HepG2 (cell line): ENCODE measurements at regions not wholly inside any gene's neighbourhood (a gene's known extent, or its start where the extent isn't known, plus 50 kb on each side); places are given as distances from the start of the nearest gene placed in this dataset.

ENCODE experiments used
- ATAC-seq: fragments of 200-7000 bp; cut with Tn5 transposase; 3 replicates; pipeline ENCODE4 v1.9.1; 2020; ENCODE audit warnings: mild to moderate bottlenecking, moderate library complexity
- BruUV-seq: library from RNA; stranded (reverse); fragments of 400-500 nt; replicated peaks from 2 replicates; lab custom pipeline; 2021; lab: Mats Ljungman, UMichigan
- CTCF ChIA-PET: fragments of 300-600 bp; formaldehyde crosslinking; extraction: SDS; loops from one replicate; lab custom pipeline; 2021; ENCODE audit warnings: low total read pairs, inconsistent platforms, low intra/inter-chr PET ratio; lab: Yijun Ruan, JAX
- POLR2A ChIA-PET: fragments of 350-600 bp; sonication (Branson Sonifier 250); formaldehyde crosslinking; loops from one replicate; lab custom pipeline; 2020; ENCODE audit warnings: antibody characterized with exemption, inconsistent platforms; lab: Yijun Ruan, JAX
- DNase-seq: peaks from one replicate; pipeline ENCODE4 v3.0.0-alpha.2; 2015; ENCODE audit warnings: low spot score
- FAIRE-seq: peaks from 3 replicates; lab custom pipeline; 2011; peaks lifted over from hg19 to GRCh38; lab: Jason Lieb, UNC
- H2AFZ ChIP-seq: one replicate; pipeline ENCODE4 v1.6.1; 2011; ENCODE audit warnings: low read length, inconsistent platforms
- H3K27ac ChIP-seq: fragments of 300-600 bp; 3 replicates; pipeline ENCODE4 v1.8.0; 2011; ENCODE audit warnings: mixed run types, mild to moderate bottlenecking, mixed read lengths, low read length, inconsistent platforms; ENCODE audit not compliant: insufficient read depth; ENCODE audit errors: extremely low read length
- H3K27me3 ChIP-seq, 2 experiments: fragments of 200-600 bp in 1 of 2; 2 replicates in 1 of 2; 3 replicates in 1 of 2; pipeline versions ENCODE4 v1.6.0 to v1.8.0; 2011; ENCODE audit warnings: low read length in 2 of 2, mild to moderate bottlenecking in 2 of 2, moderate library complexity in 2 of 2, inconsistent platforms in 1 of 2; ENCODE audit not compliant: insufficient read depth in 2 of 2, control insufficient read depth in 1 of 2
- H3K36me3 ChIP-seq, 2 experiments: fragments of 200-600 bp in 1 of 2; replicated peaks in 1 of 2; 2 replicates in 1 of 2; 3 replicates in 1 of 2; pipeline versions ENCODE4 v1.5.1 to v1.8.0; 2011; ENCODE audit warnings: low read length in 2 of 2, inconsistent platforms in 1 of 2; ENCODE audit not compliant: insufficient read depth in 2 of 2, control insufficient read depth in 1 of 2
- H3K4me1 ChIP-seq: 2 replicates; pipeline ENCODE4 v1.5.1; 2012; ENCODE audit warnings: low read length, inconsistent platforms; ENCODE audit not compliant: insufficient read depth
- H3K4me2 ChIP-seq: 2 replicates; pipeline ENCODE4 v1.6.0; 2011; ENCODE audit warnings: low read depth, low read length, inconsistent platforms
- H3K4me3 ChIP-seq, 3 experiments: fragments of 200-600 bp in 1 of 3; sonication (generic), shearing (Covaris generic) in 1 of 3; replicated peaks in 1 of 3; 2 replicates each; pipeline ENCODE4 v1.5.1; 2011 to 2016; ENCODE audit warnings: low read length in 3 of 3, inconsistent platforms in 2 of 3, low read depth in 2 of 3, mild to moderate bottlenecking in 2 of 3, control low read depth in 1 of 3, mixed read lengths in 1 of 3; ENCODE audit not compliant: insufficient read depth in 1 of 3
- H3K79me2 ChIP-seq: one replicate; pipeline ENCODE4 v1.6.1; 2011; ENCODE audit warnings: low read length, inconsistent platforms; ENCODE audit not compliant: insufficient read depth
- H3K9ac ChIP-seq: 2 replicates; pipeline ENCODE4 v1.6.0; 2011; ENCODE audit warnings: mild to moderate bottlenecking, low read depth, low read length, inconsistent platforms; ENCODE audit not compliant: insufficient read depth
- H3K9me3 ChIP-seq: 2 replicates; pipeline ENCODE4 v1.5.1; 2012; ENCODE audit warnings: mild to moderate bottlenecking, low read length
- H4K20me1 ChIP-seq: 2 replicates; pipeline ENCODE4 v1.6.0; 2011; ENCODE audit warnings: inconsistent platforms, mild to moderate bottlenecking, low read length, moderate library complexity; ENCODE audit not compliant: insufficient read depth
- CAMTA2 ChIP-seq: sonication (generic); formaldehyde crosslinking; IDR thresholded peaks from 2 replicates; pipeline ENCODE4 v1.4.0; 2020; ENCODE audit warnings: mild to moderate bottlenecking, missing genetic modification reagents, borderline replicate concordance
- CREB1 ChIP-seq, 2 experiments: fragments of 450-650 bp in 1 of 2; IDR thresholded peaks; 2 replicates each; pipeline ENCODE4 v1.6.1; 2016 to 2017; ENCODE audit warnings: control low read depth in 1 of 2, mild to moderate bottlenecking in 1 of 2, missing compliant biosample characterization in 1 of 2, missing genetic modification characterization in 1 of 2
- DDIT3 ChIP-seq: sonication (generic); formaldehyde crosslinking; IDR thresholded peaks from 2 replicates; pipeline ENCODE4 v1.4.0; 2020; ENCODE audit warnings: mild to moderate bottlenecking, missing genetic modification reagents
- ELK4 ChIP-seq: sonication (generic); formaldehyde crosslinking; IDR thresholded peaks from 2 replicates; pipeline ENCODE4 v1.9.0; 2021; ENCODE audit warnings: missing genetic modification reagents, borderline replicate concordance
- ESRRA ChIP-seq: sonication (generic); formaldehyde crosslinking; IDR thresholded peaks from 2 replicates; pipeline ENCODE4 v1.5.1; 2020; ENCODE audit warnings: mild to moderate bottlenecking, low read depth, missing genetic modification reagents
- FOXO1 ChIP-seq: sonication (generic); formaldehyde crosslinking; IDR thresholded peaks from 2 replicates; pipeline ENCODE4 v1.4.0; 2020; ENCODE audit warnings: missing genetic modification reagents
- MIXL1 ChIP-seq: IDR thresholded peaks from 2 replicates; pipeline ENCODE4 v1.6.1; 2016
- NCOA1 ChIP-seq: sonication (generic); formaldehyde crosslinking; IDR thresholded peaks from 2 replicates; pipeline ENCODE4 v1.9.0; 2021; ENCODE audit warnings: missing genetic modification reagents
- NFE2L1 ChIP-seq: sonication (generic); formaldehyde crosslinking; IDR thresholded peaks from 2 replicates; pipeline ENCODE4 v1.4.0; 2020; ENCODE audit warnings: missing genetic modification reagents, mild to moderate bottlenecking, borderline replicate concordance
- RCOR2 ChIP-seq: IDR thresholded peaks from 2 replicates; pipeline ENCODE4 v1.6.1; 2016; ENCODE audit warnings: missing biosample characterization, missing genetic modification reagents
- TFAP4 ChIP-seq: sonication (generic); IDR thresholded peaks from 2 replicates; pipeline ENCODE4 v1.6.1; 2016; ENCODE audit warnings: low read depth, borderline replicate concordance
- THYN1 ChIP-seq: sonication (generic); formaldehyde crosslinking; IDR thresholded peaks from 2 replicates; pipeline ENCODE4 v1.8.1; 2023; ENCODE audit warnings: low read depth, mild to moderate bottlenecking, moderate library complexity, missing genetic modification reagents, borderline replicate concordance
- TP53 ChIP-seq: sonication (generic); formaldehyde crosslinking; conservative IDR thresholded peaks from 2 replicates; pipeline ENCODE4 v1.4.0; 2020; ENCODE audit warnings: missing genetic modification reagents
- ZBTB3 ChIP-seq: sonication (generic); formaldehyde crosslinking; IDR thresholded peaks from 2 replicates; pipeline ENCODE4 v1.4.0; 2020; ENCODE audit warnings: low read depth, mild to moderate bottlenecking, moderate library complexity, missing genetic modification reagents, borderline replicate concordance
- ZBTB33 ChIP-seq: sonication (generic); formaldehyde crosslinking; IDR thresholded peaks from 2 replicates; pipeline ENCODE4 v1.4.0; 2020; ENCODE audit warnings: missing genetic modification reagents
- ZC3H4 ChIP-seq: sonication (generic); formaldehyde crosslinking; IDR thresholded peaks from 2 replicates; pipeline ENCODE4 v1.4.0; 2020; ENCODE audit warnings: missing genetic modification reagents, borderline replicate concordance
- ZNF180 ChIP-seq: sonication (generic); formaldehyde crosslinking; IDR thresholded peaks from 2 replicates; pipeline ENCODE4 v1.4.0; 2020; ENCODE audit warnings: low read depth, missing genetic modification reagents, borderline replicate concordance
- ZNF264 ChIP-seq: sonication (generic); formaldehyde crosslinking; IDR thresholded peaks from 2 replicates; pipeline ENCODE4 v1.4.0; 2020; ENCODE audit warnings: missing genetic modification reagents
- ZNF280B ChIP-seq: sonication (generic); formaldehyde crosslinking; IDR thresholded peaks from 2 replicates; pipeline ENCODE4 v1.5.0; 2020; ENCODE audit warnings: missing genetic modification reagents, mild to moderate bottlenecking, borderline replicate concordance
- ZNF703 ChIP-seq: sonication (generic); formaldehyde crosslinking; IDR thresholded peaks from 2 replicates; pipeline ENCODE4 v1.5.1; 2020; ENCODE audit warnings: missing genetic modification reagents, mild to moderate bottlenecking, moderate library complexity, borderline replicate concordance
- WGBS: methylation state at CpG from one replicate; pipeline ENCODE4 v1.1.6; 2017; ENCODE audit warnings: low lambda C conversion rate; 5-methylcytosine and 5-hydroxymethylcytosine counted together
- in situ Hi-C: cut with HindIII; loops from 2 replicates; pipeline ENCODE4 v1.10.0; 2017; ENCODE audit warnings: low pct_unique_long_range_greater_than_20kb; ENCODE audit not compliant: extremely low pct_ligation_motif_present
- intact Hi-C: fragments of 100-400 bp; cut with micrococcal nuclease; formaldehyde crosslinking; loops from one replicate; pipeline ENCODE4 v1.10.0; 2022; ENCODE audit not compliant: unreplicated experiment

- no peak for TF ChIP-seq ZNF280B
- no peak for TF ChIP-seq ZNF703 (CRISPR knock-in tag)
- TF ChIP-seq ESRRA (CRISPR knock-in tag) = no peak
- TF ChIP-seq TP53 (CRISPR knock-in tag) = no peak
- no peak for TF ChIP-seq ZNF264 (CRISPR knock-in tag)
- no peak for TF ChIP-seq ZBTB33 (CRISPR knock-in tag)
- no peak for TF ChIP-seq MIXL1
- TF ChIP-seq RCOR2 (CRISPR knock-in tag) = no peak
- TF ChIP-seq NCOA1 (CRISPR knock-in tag) = no peak
These were observed 261.5 kb downstream of the CEMIP2 start (continued) for GRCh38 chr9:71506821-71507220.

GRCh38 chr9:71504636-71505035 is 263.7 kb downstream of the CEMIP2 start:
- Histone ChIP-seq H3K27me3 (no peaks in the 10 kb centered on the region), H4K20me1 (no peaks in the 10 kb centered on the region), H3K79me2 (no peaks in the 10 kb centered on the region), H2AFZ (no peak overlapping the region), H3K4me2 (no peak overlapping the region), H3K4me3 (no peak overlapping the region), H3K27ac (no peak overlapping the region), H3K36me3 (no peaks in the 10 kb centered on the region), H3K9ac (no peak overlapping the region), H3K4me1 (no peaks in the 10 kb centered on the region), H3K9me3 (no peaks in the 10 kb centered on the region)
- ATAC-seq (no peak), DNase-seq (no peak), FAIRE-seq (no peak)
- no TSS peak for BruUV-seq
- intact Hi-C loops = no loop called here
- in situ Hi-C loops = no loop called here
- CTCF ChIA-PET = no interaction called here
- POLR2A ChIA-PET = no interaction called here
- WGBS = 0% methylated on average over 2 of the region's 3 CpGs
- TF ChIP-seq DDIT3 (CRISPR knock-in tag) (no peak), ZNF180 (CRISPR knock-in tag) (no peak), TFAP4 (no peak), ZBTB3 (CRISPR knock-in tag) (no peak), NFE2L1 (CRISPR knock-in tag) (no peak), CREB1 (IDR thresholded peaks at IDR 0.05) (no peak), CREB1 (CRISPR knock-in tag; IDR thresholded peaks at IDR 0.05) (no peak), THYN1 (CRISPR knock-in tag) (no peak), CAMTA2 (CRISPR knock-in tag) (no peak), FOXO1 (CRISPR knock-in tag) (no peak), ELK4 (CRISPR knock-in tag) (no peak), ZC3H4 (CRISPR knock-in tag) (no peak)
